Progenitor cell of endocrine pancreas (in vitro differentiated cells): ENCODE measurements at regions not wholly inside any gene's neighbourhood (a gene's known extent, or its start where the extent isn't known, plus 50 kb on each side); places are given as distances from the start of the nearest gene placed in this dataset.

Experiments used
- DNase-seq: peaks from one replicate; pipeline ENCODE4 v3.0.0; 2021; ENCODE audit warnings: low spot score; ENCODE audit not compliant: unreplicated experiment
- H3K27ac Mint-ChIP-seq: 2 replicates; pipeline ENCODE4 v1.8.0; 2021; ENCODE audit warnings: mild to moderate bottlenecking, moderate library complexity, mixed read lengths
- H3K27me3 Mint-ChIP-seq: 2 replicates; pipeline ENCODE4 v1.8.0; 2021; ENCODE audit warnings: mixed read lengths
- H3K36me3 Mint-ChIP-seq: 2 replicates; pipeline ENCODE4 v1.8.0; 2022; ENCODE audit warnings: mixed read lengths; ENCODE audit not compliant: insufficient read depth
- H3K4me1 Mint-ChIP-seq: 2 replicates; pipeline ENCODE4 v1.8.0; 2021; ENCODE audit warnings: low read depth, mixed read lengths
- H3K4me3 Mint-ChIP-seq: 2 replicates; pipeline ENCODE4 v1.8.0; 2021; ENCODE audit warnings: low read depth, mild to moderate bottlenecking, moderate library complexity, mixed read lengths
- H3K9me3 Mint-ChIP-seq: 2 replicates; pipeline ENCODE4 v1.8.0; 2021; ENCODE audit warnings: low read depth, mixed read lengths
- CTCF ChIP-seq: fragments of 200-600 bp; sonication (generic); IDR thresholded peaks from one replicate; pipeline ENCODE4 v1.5.0; 2021; ENCODE audit warnings: antibody characterized with exemption, mild to moderate bottlenecking; ENCODE audit not compliant: unreplicated experiment

- no peak for DNase-seq
- Mint-ChIP-seq H3K36me3 (no peaks in the 10 kb centered on the region), H3K27ac (no peak overlapping the region), H3K27me3 (peaks cover 23% of the 10 kb centered on the region), H3K4me1 (no peaks in the 10 kb centered on the region), H3K4me3 (no peak overlapping the region), H3K9me3 (no peaks in the 10 kb centered on the region)
- no peak for TF ChIP-seq CTCF
These were observed 358.8 kb upstream of the ADAMTS16 start for GRCh38 chr5:4781299-4781698.

GRCh38 chr5:4785971-4786370 lies 354.2 kb upstream of the ADAMTS16 start:
- Mint-ChIP-seq H3K4me1 (no peaks in the 10 kb centered on the region), H3K9me3 (no peaks in the 10 kb centered on the region), H3K27ac (no peak overlapping the region), H3K36me3 (no peaks in the 10 kb centered on the region), H3K4me3 (no peak overlapping the region), H3K27me3 (peaks cover 28% of the 10 kb centered on the region)
- no peak for DNase-seq
- TF ChIP-seq CTCF: no peak

GRCh38 chr5:4797445-4797844 lies 342.7 kb upstream of the ADAMTS16 start:
- H3K36me3 Mint-ChIP-seq: no peaks in the 10 kb centered on the region
- H3K27me3 Mint-ChIP-seq: peaks cover 11% of the 10 kb centered on the region
- H3K4me3 Mint-ChIP-seq: no peak overlapping the region
- H3K27ac Mint-ChIP-seq: no peak overlapping the region
- H3K4me1 Mint-ChIP-seq: peaks cover 1% of the 10 kb centered on the region
- TF ChIP-seq CTCF: no peak
- no peaks in the 10 kb centered on the region for H3K9me3 Mint-ChIP-seq
- no peak for DNase-seq

GRCh38 chr5:4802044-4802443 lies 338.1 kb upstream of the ADAMTS16 start:
- Mint-ChIP-seq H3K4me1 (no peaks in the 10 kb centered on the region), H3K4me3 (no peak overlapping the region), H3K36me3 (no peaks in the 10 kb centered on the region), H3K9me3 (no peaks in the 10 kb centered on the region), H3K27ac (no peak overlapping the region), H3K27me3 (peaks cover 3% of the 10 kb centered on the region)
- no peak for DNase-seq
- TF ChIP-seq CTCF: no peak

GRCh38 chr5:4804691-4805360 lies 335.3 kb upstream of the ADAMTS16 start:
- peaks cover 3% of the 10 kb centered on the region for H3K27me3 Mint-ChIP-seq
- no peaks in the 10 kb centered on the region for H3K36me3 Mint-ChIP-seq
- no peaks in the 10 kb centered on the region for H3K9me3 Mint-ChIP-seq
- H3K27ac Mint-ChIP-seq: no peak overlapping the region
- no peaks in the 10 kb centered on the region for H3K4me1 Mint-ChIP-seq
- DNase-seq: no peak
- TF ChIP-seq CTCF: no peak
- no peak overlapping the region for H3K4me3 Mint-ChIP-seq
